LNCAP (cell line): ENCODE measurements at regions not wholly inside any gene's neighbourhood (a gene's known extent, or its start where the extent isn't known, plus 50 kb on each side); places are given as distances from the start of the nearest gene placed in this dataset.

Experiments
- TF ChIP-seq, protein P1 (sequence below): fragments of 450-650 bp; IDR thresholded peaks from 2 replicates; pipeline ENCODE4 v1.5.1; 2017; ENCODE audit warnings: mild to moderate bottlenecking

DNA sequence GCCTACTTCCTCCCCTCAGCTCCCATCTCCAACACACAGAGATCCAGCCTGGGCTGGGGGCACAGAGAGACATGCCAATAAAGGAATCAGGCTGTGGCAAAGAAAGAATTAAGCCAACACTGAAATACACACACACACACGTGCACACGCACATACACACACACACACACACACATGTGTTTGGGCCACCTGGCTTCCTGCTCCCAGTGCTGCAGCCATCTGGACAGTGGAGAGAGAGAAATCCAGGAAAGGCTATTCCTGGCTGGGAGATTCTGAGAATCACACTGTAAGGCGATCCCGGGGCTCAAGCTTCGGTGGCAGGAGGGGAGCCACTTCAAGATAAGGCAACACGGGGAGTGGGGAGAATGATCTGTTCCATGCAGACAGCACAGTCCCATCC lies 72.4 kb downstream of the NOG start:
- TF ChIP-seq, protein P1, sequence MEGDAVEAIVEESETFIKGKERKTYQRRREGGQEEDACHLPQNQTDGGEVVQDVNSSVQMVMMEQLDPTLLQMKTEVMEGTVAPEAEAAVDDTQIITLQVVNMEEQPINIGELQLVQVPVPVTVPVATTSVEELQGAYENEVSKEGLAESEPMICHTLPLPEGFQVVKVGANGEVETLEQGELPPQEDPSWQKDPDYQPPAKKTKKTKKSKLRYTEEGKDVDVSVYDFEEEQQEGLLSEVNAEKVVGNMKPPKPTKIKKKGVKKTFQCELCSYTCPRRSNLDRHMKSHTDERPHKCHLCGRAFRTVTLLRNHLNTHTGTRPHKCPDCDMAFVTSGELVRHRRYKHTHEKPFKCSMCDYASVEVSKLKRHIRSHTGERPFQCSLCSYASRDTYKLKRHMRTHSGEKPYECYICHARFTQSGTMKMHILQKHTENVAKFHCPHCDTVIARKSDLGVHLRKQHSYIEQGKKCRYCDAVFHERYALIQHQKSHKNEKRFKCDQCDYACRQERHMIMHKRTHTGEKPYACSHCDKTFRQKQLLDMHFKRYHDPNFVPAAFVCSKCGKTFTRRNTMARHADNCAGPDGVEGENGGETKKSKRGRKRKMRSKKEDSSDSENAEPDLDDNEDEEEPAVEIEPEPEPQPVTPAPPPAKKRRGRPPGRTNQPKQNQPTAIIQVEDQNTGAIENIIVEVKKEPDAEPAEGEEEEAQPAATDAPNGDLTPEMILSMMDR: no peak

DNA sequence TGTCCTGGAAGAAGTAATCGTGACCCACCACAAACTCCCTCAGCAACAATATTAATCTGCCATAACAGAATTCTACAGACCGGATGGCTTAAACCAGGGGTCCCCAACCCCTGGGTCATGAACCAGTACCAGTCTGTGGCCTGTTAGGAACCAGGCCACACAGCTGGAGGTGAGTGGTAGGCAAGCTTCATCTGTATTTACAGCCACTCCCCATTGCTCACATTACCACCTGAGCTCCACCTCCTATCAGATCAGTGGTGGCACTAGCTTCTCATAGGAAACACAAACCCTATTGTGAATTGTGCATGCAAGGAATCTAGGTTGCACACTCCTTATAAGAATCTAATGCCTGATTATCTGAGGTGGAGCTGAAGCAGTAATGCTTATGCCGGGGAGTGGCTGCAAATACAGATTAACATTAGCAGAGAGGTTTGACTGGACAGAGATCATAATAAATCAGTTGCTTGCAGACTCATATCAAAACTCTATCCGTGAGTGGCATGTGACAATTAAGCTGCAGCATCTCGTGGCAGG lies 74.5 kb downstream of the NOG start:
- TF ChIP-seq, protein P1: no peak

DNA sequence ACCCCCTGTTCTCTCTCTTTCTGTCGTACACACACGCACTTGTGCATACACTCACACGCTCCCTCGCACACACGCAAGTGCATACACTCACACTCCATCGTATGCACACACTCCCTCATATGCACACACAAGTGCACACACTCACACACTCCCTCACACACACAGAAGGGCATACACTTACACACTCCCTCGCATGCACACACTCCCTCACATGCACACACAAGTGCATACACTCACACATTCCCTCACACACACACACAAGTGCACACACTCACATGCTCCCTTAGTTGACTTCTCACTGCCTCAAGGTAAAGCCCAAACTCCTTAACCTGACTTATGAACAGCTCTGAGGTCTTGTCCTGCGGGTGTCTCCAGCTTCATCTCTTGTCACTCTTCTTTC lies 78.7 kb downstream of the NOG start:
- TF ChIP-seq, protein P1: no peak

DNA sequence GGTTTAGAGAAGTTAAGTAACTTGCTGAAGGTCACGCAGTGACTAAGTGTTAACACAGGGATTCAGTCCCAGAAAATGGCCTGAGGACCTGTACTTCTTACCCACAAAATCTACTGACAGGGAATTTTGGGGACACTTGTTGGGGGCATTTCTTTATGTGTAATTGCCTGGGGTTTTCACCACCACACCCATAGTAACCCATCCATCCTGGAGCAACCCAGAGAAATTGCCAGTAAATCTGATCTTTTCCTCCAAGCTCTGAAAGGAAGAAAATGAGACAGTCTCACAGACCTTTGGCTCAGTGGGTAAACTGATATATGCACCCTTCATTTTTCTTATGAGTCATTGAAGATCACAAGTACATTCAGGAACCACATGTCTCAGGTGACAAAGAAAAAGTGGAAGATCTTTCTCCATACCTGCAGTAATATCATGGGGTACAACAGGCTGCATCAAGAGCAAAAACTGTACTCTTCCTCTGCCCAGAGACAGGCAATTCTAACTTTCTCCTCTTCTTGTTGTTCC lies 81.0 kb downstream of the NOG start:
- TF ChIP-seq, protein P1: no peak

DNA sequence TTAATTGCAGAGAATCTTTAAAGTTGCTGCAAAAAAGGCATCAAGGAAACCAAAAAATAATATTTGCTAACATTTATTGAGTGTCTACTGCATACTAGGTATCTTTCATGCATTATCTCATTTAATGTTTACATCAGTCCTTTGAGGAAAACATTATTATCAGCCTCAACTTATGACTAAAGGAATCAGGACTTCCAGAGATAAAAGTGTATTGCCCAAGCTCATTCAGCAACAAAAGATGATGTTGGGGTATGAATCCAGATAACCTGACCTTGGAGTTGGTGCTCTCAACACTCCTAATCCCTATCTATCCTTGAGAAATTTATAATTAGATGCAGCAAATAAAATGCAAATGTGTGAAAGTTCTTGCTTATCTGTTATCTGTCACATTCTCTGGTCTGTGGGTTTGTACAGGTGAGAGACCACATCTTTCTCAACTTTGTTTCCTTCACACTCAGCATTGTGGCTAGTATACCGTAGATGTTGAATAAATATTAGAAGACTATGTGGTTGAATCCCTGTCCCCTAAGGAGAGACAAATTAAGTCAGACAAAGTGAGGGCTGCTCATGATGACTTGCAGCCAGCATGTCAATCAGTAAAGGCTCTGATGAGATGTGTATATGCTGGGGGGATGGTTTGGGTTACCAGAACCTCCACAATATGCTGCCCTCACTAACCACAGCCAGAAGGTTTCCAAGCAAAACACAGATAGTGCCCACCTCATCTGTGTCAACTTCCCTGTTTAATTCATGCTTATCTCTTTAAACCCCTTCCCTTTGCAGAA lies 82.6 kb downstream of the NOG start:
- TF ChIP-seq, protein P1: no peak

DNA sequence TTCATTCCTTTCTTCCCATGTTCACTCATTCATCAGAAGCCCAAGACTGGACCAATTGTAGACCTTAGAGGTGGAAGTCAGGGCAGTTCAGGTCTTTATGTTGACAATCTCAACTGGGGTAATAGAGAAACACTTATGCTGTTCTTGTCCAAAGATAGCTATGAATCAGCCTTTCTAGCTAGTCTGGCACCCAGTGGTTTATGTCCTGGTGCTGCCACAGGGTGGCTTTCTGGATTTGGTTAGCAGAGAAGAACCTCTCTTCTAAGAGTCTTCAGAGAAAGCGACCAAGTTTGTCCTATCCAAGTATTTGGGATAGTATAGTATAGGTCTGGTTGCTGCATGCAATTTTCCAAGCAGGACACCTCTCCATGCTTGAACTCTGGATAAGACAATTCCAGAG lies 83.3 kb downstream of the NOG start:
- TF ChIP-seq, protein P1: no peak

DNA sequence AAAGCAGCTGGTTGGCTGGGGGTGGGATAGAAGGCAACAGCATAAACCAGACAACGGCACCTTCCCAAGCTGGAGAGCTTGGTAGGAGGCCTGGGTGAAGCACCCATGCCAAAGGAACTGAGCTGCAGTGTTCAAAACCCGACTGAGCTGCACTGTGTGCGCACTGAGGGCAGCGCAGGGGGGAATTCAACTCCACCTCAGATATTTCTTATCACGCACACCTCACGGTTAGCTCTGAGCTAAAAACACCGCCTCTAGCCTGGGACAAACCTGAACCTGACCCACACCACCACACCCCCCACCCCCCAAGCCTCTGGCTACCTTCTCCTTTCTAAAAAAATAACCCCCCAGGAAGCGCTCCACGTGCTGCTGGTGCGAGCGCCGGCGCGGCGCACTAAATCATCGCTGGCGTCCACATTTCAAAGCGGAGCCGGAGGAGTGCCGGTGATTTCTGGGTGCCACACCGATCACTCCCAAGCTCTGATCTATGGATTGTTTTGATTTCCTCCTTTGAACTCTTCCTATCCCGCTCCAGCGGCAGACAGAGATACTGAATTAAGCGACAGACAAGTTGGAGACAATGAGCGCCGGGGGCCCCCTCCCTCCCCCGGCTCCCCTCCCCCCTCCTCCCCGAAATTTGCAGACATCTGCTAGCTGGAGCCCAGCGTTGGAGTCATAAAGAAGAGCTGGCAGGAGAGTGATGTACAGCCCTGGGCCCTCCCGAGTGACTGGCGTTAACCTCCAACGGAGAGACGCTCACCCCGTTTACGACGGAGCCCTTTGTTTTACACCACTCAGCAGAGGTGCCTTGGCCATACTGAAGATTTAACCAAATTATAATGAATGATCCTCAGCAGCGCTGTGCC lies 85.0 kb downstream of the NOG start:
- TF ChIP-seq, protein P1: no peak
